HEK293T (cell line): ENCODE measurements at regions not wholly inside any gene's neighbourhood (a gene's known extent, or its start where the extent isn't known, plus 50 kb on each side); places are given as distances from the start of the nearest gene placed in this dataset.

Source experiments
- ARNT ChIP-seq: fragments of 450-650 bp; IDR thresholded peaks from 2 replicates; pipeline ENCODE4 v1.6.1; 2017; ENCODE audit warnings: mild to moderate bottlenecking
- CTBP1 ChIP-seq: fragments of 450-650 bp; IDR thresholded peaks from 2 replicates; pipeline ENCODE4 v1.6.1; 2016; ENCODE audit warnings: borderline replicate concordance
- FOXK2 ChIP-seq: fragments of 450-650 bp; IDR thresholded peaks from 2 replicates; pipeline ENCODE4 v1.6.1; 2016; ENCODE audit warnings: mild to moderate bottlenecking
- FOXM1 ChIP-seq: fragments of 450-650 bp; IDR thresholded peaks from 2 replicates; pipeline ENCODE4 v1.6.1; 2017; ENCODE audit warnings: mild to moderate bottlenecking, borderline replicate concordance
- HDGF ChIP-seq: fragments of 450-650 bp; IDR thresholded peaks from 2 replicates; pipeline ENCODE4 v1.6.1; 2017; ENCODE audit warnings: antibody characterized with exemption, borderline replicate concordance
- SP1 ChIP-seq: fragments of 450-650 bp; IDR thresholded peaks from 2 replicates; pipeline ENCODE4 v1.6.1; 2017
- SUZ12 ChIP-seq: fragments of 450-650 bp; IDR thresholded peaks from 2 replicates; pipeline ENCODE4 v1.6.1; 2016; ENCODE audit warnings: mild to moderate bottlenecking
- TARDBP ChIP-seq: fragments of 450-650 bp; IDR thresholded peaks from 2 replicates; pipeline ENCODE4 v1.6.1; 2016

DNA sequence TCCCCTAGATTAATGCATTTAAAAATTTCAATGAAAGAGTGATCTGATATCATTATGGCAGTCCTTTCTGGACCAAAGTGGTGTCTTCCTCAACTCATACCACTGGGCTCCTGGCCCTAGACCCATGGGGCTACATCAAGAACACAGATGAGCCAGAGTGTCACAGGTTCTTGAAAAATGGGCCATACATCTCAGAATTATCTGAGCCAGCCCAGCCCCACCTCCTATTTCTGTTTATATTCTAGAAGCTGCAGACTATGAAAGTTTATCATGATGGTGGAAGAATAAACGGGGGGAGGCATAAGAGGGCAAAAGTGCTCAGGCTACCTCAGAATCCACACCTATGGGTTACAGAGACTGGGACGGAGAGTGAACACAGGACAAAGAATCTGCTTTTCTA lies 120.6 kb upstream of the TACR1 start:
- TF ChIP-seq FOXK2 (no peak), FOXM1 (no peak), ARNT (no peak), SUZ12 (no peak), HDGF (no peak), SP1 (no peak), CTBP1 (no peak), TARDBP (no peak)
